ENCODE measurements at regions not wholly inside any gene's neighbourhood (a gene's known extent, or its start where the extent isn't known, plus 50 kb on each side); places are given as distances from the start of the nearest gene placed in this dataset.

DNA sequence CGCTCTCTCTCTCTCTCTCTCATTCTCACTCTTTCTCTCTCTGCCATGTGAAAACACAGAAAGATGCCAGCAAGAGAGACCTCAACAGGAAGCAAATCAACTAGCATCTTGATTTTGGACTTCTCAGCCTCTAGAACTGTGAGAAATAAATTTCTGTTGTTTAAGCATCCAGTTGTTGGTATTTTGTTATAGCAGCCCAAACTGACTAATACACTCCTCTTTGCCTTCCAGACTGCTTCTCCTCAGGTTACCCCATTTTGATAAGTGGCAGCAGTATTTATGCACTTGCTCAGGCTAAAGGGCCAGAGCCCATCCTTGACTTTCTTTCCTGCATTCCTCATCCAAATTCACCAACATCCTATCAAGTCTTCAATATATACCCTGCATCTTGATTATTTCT is 76.6 kb upstream of the NANOGP8 start:
- TF ChIP-seq, protein P1, sequence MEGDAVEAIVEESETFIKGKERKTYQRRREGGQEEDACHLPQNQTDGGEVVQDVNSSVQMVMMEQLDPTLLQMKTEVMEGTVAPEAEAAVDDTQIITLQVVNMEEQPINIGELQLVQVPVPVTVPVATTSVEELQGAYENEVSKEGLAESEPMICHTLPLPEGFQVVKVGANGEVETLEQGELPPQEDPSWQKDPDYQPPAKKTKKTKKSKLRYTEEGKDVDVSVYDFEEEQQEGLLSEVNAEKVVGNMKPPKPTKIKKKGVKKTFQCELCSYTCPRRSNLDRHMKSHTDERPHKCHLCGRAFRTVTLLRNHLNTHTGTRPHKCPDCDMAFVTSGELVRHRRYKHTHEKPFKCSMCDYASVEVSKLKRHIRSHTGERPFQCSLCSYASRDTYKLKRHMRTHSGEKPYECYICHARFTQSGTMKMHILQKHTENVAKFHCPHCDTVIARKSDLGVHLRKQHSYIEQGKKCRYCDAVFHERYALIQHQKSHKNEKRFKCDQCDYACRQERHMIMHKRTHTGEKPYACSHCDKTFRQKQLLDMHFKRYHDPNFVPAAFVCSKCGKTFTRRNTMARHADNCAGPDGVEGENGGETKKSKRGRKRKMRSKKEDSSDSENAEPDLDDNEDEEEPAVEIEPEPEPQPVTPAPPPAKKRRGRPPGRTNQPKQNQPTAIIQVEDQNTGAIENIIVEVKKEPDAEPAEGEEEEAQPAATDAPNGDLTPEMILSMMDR (IDR thresholded peaks at IDR 0.05; ENCODE audit: low read depth, low read length), result no peak
- no peak for DNase-seq (ENCODE audit: low read depth in 2 of 2)
- H3K4me3 ChIP-seq (replicated peaks in 1 of 2; ENCODE audit: low read depth in 2 of 2, low read length in 2 of 2), result no peak overlapping the region

DNA sequence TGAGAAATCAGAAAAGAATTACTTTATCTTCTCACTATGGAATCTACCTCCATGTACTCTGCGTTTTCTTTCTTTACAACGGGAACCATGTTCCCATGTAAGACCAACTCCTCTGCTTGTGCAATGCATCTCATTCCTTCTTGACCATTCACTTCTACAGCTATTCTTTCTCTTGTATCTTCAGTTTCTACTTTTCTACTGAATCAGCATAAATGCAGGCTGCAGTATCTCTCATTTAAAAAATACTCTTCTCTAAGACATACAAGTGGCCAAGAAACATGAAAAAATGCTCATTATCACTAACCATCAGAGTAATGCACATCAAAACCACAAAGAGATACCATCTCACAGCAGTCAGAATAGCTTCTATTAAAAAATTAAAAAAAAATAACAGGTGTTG is 74.1 kb upstream of the NANOGP8 start:
- TF ChIP-seq, protein P1 (IDR thresholded peaks at IDR 0.05; ENCODE audit: low read depth, low read length), result no peak
- no peak for DNase-seq (ENCODE audit: low read depth in 2 of 2)
- H3K4me3 ChIP-seq (replicated peaks in 1 of 2; ENCODE audit: low read depth in 2 of 2, low read length in 2 of 2), result no peak overlapping the region

DNA sequence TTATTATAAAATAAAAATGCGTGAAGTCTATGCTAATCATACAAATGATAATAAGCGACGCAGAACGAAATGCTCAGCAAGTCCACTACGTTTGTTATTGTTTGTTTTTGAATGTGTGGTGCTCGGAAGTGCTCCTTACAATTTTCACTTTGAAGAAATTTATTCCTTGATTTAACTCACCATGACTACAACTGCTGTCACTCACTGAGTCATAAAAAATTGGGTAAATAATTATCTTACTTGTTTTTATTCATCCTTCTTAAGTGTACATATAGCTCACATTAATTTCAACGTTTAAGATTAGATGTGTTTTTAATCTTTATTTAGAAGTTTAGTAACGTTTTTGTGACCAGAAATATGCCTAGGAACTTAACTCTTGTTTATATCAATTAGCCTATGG is 66.7 kb upstream of the NANOGP8 start:
- no peak for DNase-seq (ENCODE audit: low read depth in 2 of 2)
- H3K4me3 ChIP-seq (replicated peaks in 1 of 2; ENCODE audit: low read depth in 2 of 2, low read length in 2 of 2), result no peak overlapping the region
- TF ChIP-seq, protein P1 (IDR thresholded peaks at IDR 0.05; ENCODE audit: low read depth, low read length), result no peak

DNA sequence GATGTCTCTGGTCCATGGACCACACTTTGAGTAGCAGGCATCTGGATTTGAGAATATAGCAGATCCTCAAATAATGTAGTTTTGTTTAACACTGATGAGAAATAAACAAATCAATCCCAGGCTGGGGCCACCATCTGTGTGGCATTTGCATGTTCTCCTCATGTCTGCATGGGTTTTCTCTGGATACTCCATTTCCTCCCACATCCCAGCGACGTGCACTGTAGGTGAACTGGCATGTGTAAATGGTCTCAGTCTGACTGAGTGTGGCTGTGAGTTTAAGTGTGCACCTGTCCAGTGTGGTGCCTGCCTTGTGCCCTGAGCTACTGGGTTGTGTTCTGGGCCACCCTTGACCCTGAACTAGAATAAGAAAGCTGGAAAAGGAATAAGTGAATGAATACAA is 66.3 kb upstream of the NANOGP8 start:
- no peak for DNase-seq (ENCODE audit: low read depth in 2 of 2)
- TF ChIP-seq, protein P1 (IDR thresholded peaks at IDR 0.05; ENCODE audit: low read depth, low read length), result no peak
- no peak overlapping the region for H3K4me3 ChIP-seq (replicated peaks in 1 of 2; ENCODE audit: low read depth in 2 of 2, low read length in 2 of 2)

DNA sequence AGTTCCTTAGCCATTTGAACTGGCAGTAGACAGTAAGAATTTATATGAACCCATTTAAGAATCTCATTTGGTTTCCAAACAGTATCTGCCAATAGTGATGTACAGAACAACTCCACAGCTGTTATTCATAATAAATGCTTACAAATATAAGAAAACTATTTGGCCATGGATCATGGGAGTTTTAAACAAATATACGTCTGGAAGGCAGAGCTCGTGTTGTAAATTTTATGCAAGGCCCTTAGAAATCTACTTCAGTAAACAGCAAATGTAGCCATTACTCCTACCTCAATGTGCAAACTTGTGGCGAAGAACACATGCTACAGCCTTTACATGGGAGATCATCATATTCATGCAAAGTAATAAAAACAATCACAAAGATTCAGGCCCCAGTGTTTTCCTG is 65.3 kb upstream of the NANOGP8 start:
- DNase-seq (ENCODE audit: low read depth in 2 of 2), result no peak
- no peak overlapping the region for H3K4me3 ChIP-seq (replicated peaks in 1 of 2; ENCODE audit: low read depth in 2 of 2, low read length in 2 of 2)
- TF ChIP-seq, protein P1 (IDR thresholded peaks at IDR 0.05; ENCODE audit: low read depth, low read length), result no peak

DNA sequence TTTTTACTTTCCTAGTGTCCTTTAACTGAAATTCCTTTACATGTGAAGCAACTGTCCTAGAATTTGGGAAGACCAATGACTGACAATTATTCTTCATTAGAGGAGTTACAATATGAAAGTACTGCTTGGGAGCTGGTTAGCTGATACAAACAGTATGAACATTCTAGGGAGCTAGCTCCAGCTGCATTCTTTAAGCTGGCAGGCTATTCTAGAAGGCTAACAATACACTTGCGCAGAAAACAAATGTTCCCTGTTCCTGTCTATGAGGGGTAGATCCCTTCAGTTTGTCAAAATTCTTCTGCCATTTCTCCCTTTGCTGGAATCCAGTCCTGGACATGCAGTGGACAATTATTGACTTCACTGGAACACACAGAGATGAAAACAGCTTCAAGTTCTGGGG is 60.2 kb upstream of the NANOGP8 start:
- no peak overlapping the region for H3K4me3 ChIP-seq (replicated peaks in 1 of 2; ENCODE audit: low read depth in 2 of 2, low read length in 2 of 2)
- no peak for DNase-seq (ENCODE audit: low read depth in 2 of 2)
- TF ChIP-seq, protein P1 (IDR thresholded peaks at IDR 0.05; ENCODE audit: low read depth, low read length), result no peak

DNA sequence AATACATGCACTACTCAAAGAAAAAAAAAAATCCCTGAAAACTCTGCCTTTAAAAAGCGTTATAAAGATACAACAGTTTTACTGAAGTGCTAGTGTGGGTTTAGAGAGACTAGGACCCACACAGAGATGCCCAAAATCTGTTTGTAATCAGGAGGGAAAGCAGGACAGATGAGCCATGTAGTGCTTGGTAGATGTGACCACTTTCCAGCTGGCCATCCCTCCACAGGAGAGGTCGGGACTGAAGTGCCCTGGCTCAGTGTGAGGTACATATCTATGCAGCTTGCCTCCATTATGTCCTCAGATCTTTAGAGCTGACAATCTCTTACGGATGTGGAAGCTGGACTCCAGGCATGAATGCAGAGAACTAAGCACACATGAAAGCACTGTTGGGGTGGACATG is 57.5 kb upstream of the NANOGP8 start:
- DNase-seq (ENCODE audit: low read depth in 2 of 2), result peak in 1 of 2 donors; percentile 19
- H3K4me3 ChIP-seq (replicated peaks in 1 of 2; ENCODE audit: low read depth in 2 of 2, low read length in 2 of 2), result no peak overlapping the region
- TF ChIP-seq, protein P1 (IDR thresholded peaks at IDR 0.05; ENCODE audit: low read depth, low read length), result no peak
